Endothelial cell of umbilical vein (primary cell): ENCODE measurements at regions not wholly inside any gene's neighbourhood (a gene's known extent, or its start where the extent isn't known, plus 50 kb on each side); places are given as distances from the start of the nearest gene placed in this dataset.

ENCODE experiments used
- BruUV-seq: library from RNA; stranded (reverse); fragments of 400-500 nt; replicated peaks from 2 replicates; lab custom pipeline; 2021; lab: Mats Ljungman, UMichigan
- CTCF ChIA-PET: fragments of 300-600, 350-600 bp; sonication (Branson Sonifier 250); formaldehyde crosslinking; loops from one replicate; lab custom pipeline; 2021; ENCODE audit warnings: antibody characterized with exemption, inconsistent platforms; lab: Charles Lee
- POLR2A ChIA-PET: fragments of 300-600, 350-600 bp; sonication (Branson Sonifier 250); formaldehyde crosslinking; loops from one replicate; lab custom pipeline; 2021; ENCODE audit warnings: antibody characterized with exemption, inconsistent platforms; lab: Charles Lee
- DNase-seq: peaks from one replicate; pipeline ENCODE4 v3.0.0-alpha.2; 2011; ENCODE audit warnings: low read depth, low spot score
- FAIRE-seq: peaks from 2 replicates; lab custom pipeline; 2011; peaks lifted over from hg19 to GRCh38; lab: Jason Lieb, UNC
- H2AFZ ChIP-seq: 2 replicates; pipeline ENCODE4 v1.6.0; 2012; ENCODE audit warnings: low read depth, low read length, control low read depth, inconsistent platforms
- H3K27ac ChIP-seq: 2 replicates; pipeline ENCODE4 v1.5.1; 2011; ENCODE audit warnings: low read depth, mild to moderate bottlenecking, control low read depth, low read length, moderate library complexity; ENCODE audit not compliant: insufficient read depth
- H3K27me3 ChIP-seq, 2 experiments: 2 replicates each; pipeline versions ENCODE4 v1.6.0 to v1.6.1; 2011; ENCODE audit warnings: low read length in 2 of 2, mixed read lengths in 1 of 2; ENCODE audit not compliant: control insufficient read depth in 2 of 2, insufficient read depth in 2 of 2
- H3K36me3 ChIP-seq, 2 experiments: 2 replicates in 1 of 2; 3 replicates in 1 of 2; pipeline ENCODE4 v1.5.1; 2011; ENCODE audit warnings: low read length in 2 of 2, mild to moderate bottlenecking in 1 of 2, moderate library complexity in 1 of 2; ENCODE audit not compliant: control insufficient read depth in 2 of 2, insufficient read depth in 2 of 2; ENCODE audit errors: extremely low read depth in 1 of 2
- H3K4me1 ChIP-seq: 3 replicates; pipeline ENCODE4 v1.5.1; 2011; ENCODE audit warnings: mild to moderate bottlenecking, low read length; ENCODE audit not compliant: control insufficient read depth, insufficient read depth; ENCODE audit errors: extremely low read depth
- H3K4me2 ChIP-seq: 2 replicates; pipeline ENCODE4 v1.6.1; 2011; ENCODE audit warnings: low read length, control low read depth, mixed read lengths; ENCODE audit not compliant: insufficient read depth
- H3K4me3 ChIP-seq, 3 experiments: fragments of 200-600 bp in 1 of 3; sonication (generic), shearing (Covaris generic) in 1 of 3; replicated peaks in 1 of 3; 2 replicates each; pipeline ENCODE4 v1.5.1; 2011 to 2016; ENCODE audit warnings: control low read depth in 3 of 3, low read length in 3 of 3, mild to moderate bottlenecking in 2 of 3, inconsistent platforms in 1 of 3, low read depth in 1 of 3, moderate library complexity in 1 of 3; ENCODE audit not compliant: insufficient read depth in 1 of 3
- H3K79me2 ChIP-seq: 2 replicates; pipeline ENCODE4 v1.6.0; 2012; ENCODE audit warnings: low read length, inconsistent platforms; ENCODE audit not compliant: control insufficient read depth, insufficient read depth
- H3K9ac ChIP-seq: replicated peaks from 2 replicates; pipeline ENCODE3; 2011; ENCODE audit warnings: low read length, control low read depth; ENCODE audit not compliant: insufficient read depth; ENCODE audit errors: extremely low read depth
- H3K9me1 ChIP-seq: replicated peaks from 3 replicates; pipeline ENCODE4 v1.6.0; 2011; ENCODE audit warnings: mild to moderate bottlenecking, low read length; ENCODE audit not compliant: control insufficient read depth, insufficient read depth; ENCODE audit errors: extremely low read depth
- H3K9me3 ChIP-seq: replicated peaks from 2 replicates; pipeline ENCODE4 v1.5.1; 2012; ENCODE audit warnings: low read length, inconsistent platforms; ENCODE audit not compliant: control insufficient read depth, insufficient read depth
- H4K20me1 ChIP-seq: replicated peaks from 2 replicates; pipeline ENCODE3; 2011; ENCODE audit warnings: mild to moderate bottlenecking, low read length; ENCODE audit not compliant: control insufficient read depth, insufficient read depth; ENCODE audit errors: extremely low read depth
- EZH2 ChIP-seq: IDR thresholded peaks from 2 replicates; pipeline ENCODE4 v1.6.1; 2012; ENCODE audit warnings: borderline replicate concordance, low read depth, mild to moderate bottlenecking, moderate library complexity, low read length, inconsistent platforms; ENCODE audit not compliant: severe bottlenecking
- FOS ChIP-seq: IDR thresholded peaks from 2 replicates; pipeline ENCODE4 v1.6.1; 2011; ENCODE audit warnings: mild to moderate bottlenecking, low read length, moderate library complexity, borderline replicate concordance; ENCODE audit not compliant: insufficient read depth
- GATA2 ChIP-seq: IDR thresholded peaks from 2 replicates; pipeline ENCODE4 v1.7.0; 2011; ENCODE audit warnings: low read depth, mild to moderate bottlenecking, moderate library complexity, mixed read lengths, low read length; ENCODE audit not compliant: insufficient read length, insufficient read depth
- JUN ChIP-seq: IDR thresholded peaks from 2 replicates; pipeline ENCODE4 v1.6.1; 2011; ENCODE audit warnings: borderline replicate concordance, low read depth; ENCODE audit not compliant: insufficient read length, insufficient read depth
- MYC ChIP-seq: IDR thresholded peaks from one replicate; pipeline ENCODE4 v1.6.1; 2011; ENCODE audit warnings: mild to moderate bottlenecking, low read depth, low read length
- POLR2A ChIP-seq: IDR thresholded peaks from 2 replicates; pipeline ENCODE4 v1.6.1; 2012; ENCODE audit warnings: low read depth, mild to moderate bottlenecking, control low read depth, low read length
- POLR2AphosphoS5 ChIP-seq: IDR thresholded peaks from 2 replicates; pipeline ENCODE4 v1.6.1; 2012; ENCODE audit warnings: low read depth, mild to moderate bottlenecking, control low read depth, low read length, moderate library complexity; ENCODE audit not compliant: insufficient read depth
- dilution Hi-C: fragments of 300-500 bp; cut with MboI; formaldehyde crosslinking; loops from one replicate; pipeline ENCODE4 v1.15.0; 2019; ENCODE audit warnings: low sequenced_read_pairs; ENCODE audit not compliant: extremely low pct_ligation_motif_present
- intact Hi-C: fragments of 100-400 bp; cut with micrococcal nuclease; formaldehyde crosslinking; loops from one replicate; pipeline ENCODE4 v1.10.0; 2022
- TF ChIP-seq, protein P1 (sequence below), 2 donors: IDR thresholded peaks; 1 replicate in 1 of 2; 2 replicates in 1 of 2; pipeline ENCODE4 v1.5.1; 2011; ENCODE audit warnings: low read length in 2 of 2, mild to moderate bottlenecking in 2 of 2, moderate library complexity in 2 of 2, control low read depth in 1 of 2, inconsistent platforms in 1 of 2, low read depth in 1 of 2; ENCODE audit not compliant: insufficient read depth in 1 of 2; ENCODE audit errors: extremely low read depth in 1 of 2
- TF ChIP-seq, protein P2 (sequence below): IDR thresholded peaks from 2 replicates; pipeline ENCODE4 v1.6.1; 2011; ENCODE audit not compliant: insufficient read depth, insufficient read length

DNA sequence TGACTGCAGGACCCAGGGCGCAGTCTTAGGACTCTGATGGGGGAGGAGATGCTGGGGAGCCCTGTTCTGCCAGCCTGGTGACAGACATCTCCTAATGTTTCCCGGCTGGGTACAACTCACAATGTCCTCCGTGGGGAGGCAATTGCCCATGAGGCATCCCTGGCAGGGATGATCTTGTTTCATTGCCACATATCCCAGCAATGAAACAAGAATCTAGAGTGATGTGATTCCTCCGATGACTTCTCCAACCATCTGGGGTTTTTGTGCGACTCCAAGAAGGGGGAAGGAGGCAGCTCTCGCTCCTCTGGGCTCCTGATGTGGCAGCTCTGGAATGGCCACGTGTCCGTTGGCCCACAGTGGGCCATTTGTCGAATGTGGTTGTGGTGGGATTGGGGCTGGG is 255.8 kb downstream of the SEC14L1 start:
- Histone ChIP-seq H4K20me1 (no peaks in the 10 kb centered on the region), H2AFZ (no peak overlapping the region), H3K36me3 (no peaks in the 10 kb centered on the region), H3K27ac (no peak overlapping the region), H3K79me2 (peaks cover 15% of the 10 kb centered on the region), H3K4me3 (no peak overlapping the region), H3K27me3 (no peaks in the 10 kb centered on the region), H3K9ac (no peak overlapping the region), H3K4me2 (no peak overlapping the region), H3K4me1 (peaks cover 26% of the 10 kb centered on the region), H3K9me1 (no peaks in the 10 kb centered on the region), H3K9me3 (no peaks in the 10 kb centered on the region)
- BruUV-seq = no TSS peak
- ChIA-PET CTCF (interaction anchor here (0.8 to 1.1 kb wide), 2 partner anchors 29 to 33 kb away, joined by 3 to 4 read pairs; no protein-coding TSS in a partner anchor), POLR2A (no interaction called here)
- DNase-seq = no peak
- intact Hi-C loops = no loop called here
- no peak for FAIRE-seq
- TF ChIP-seq GATA2 (no peak), POLR2A (no peak)
- dilution Hi-C loops = no loop called here

DNA sequence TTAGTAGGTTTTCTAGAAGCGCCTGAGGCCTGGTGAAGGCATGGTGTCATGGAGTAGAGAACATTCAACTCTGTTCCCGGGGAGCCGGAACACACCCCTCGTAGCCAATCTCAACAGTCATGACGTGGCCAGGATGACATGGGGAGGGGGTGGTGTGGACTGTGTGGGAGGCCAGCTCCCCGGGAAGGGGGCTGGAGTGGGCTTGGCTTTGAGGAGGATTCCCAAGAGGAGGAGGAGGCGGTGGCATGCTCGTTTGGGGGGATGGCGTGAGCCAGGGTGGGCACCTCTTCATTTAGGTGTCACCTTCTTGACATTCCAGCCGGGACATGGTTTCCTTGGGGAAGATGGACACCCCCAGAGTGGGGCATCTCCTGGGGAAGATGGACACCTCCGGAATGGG is 257.5 kb downstream of the SEC14L1 start:
- Histone ChIP-seq H3K27me3 (no peaks in the 10 kb centered on the region), H3K36me3 (peaks cover 0 to 4% of the 10 kb centered on the region in 2 experiments), H3K9me3 (no peaks in the 10 kb centered on the region), H3K27ac (no peak overlapping the region), H3K4me3 (no peak overlapping the region), H3K9me1 (no peaks in the 10 kb centered on the region), H3K9ac (no peak overlapping the region), H3K79me2 (peaks cover 5% of the 10 kb centered on the region), H4K20me1 (no peaks in the 10 kb centered on the region), H2AFZ (no peak overlapping the region), H3K4me2 (no peak overlapping the region), H3K4me1 (peaks cover 9% of the 10 kb centered on the region)
- dilution Hi-C loops (no loop called here), intact Hi-C loops (no loop called here)
- FAIRE-seq = no peak
- DNase-seq = no peak
- no TSS peak for BruUV-seq
- ChIA-PET POLR2A (no interaction called here), CTCF (interaction anchor here (3.6 kb wide), 1 partner anchor 67 kb away, joined by 63 read pairs; no protein-coding TSS in a partner anchor)
- TF ChIP-seq, protein P1, sequence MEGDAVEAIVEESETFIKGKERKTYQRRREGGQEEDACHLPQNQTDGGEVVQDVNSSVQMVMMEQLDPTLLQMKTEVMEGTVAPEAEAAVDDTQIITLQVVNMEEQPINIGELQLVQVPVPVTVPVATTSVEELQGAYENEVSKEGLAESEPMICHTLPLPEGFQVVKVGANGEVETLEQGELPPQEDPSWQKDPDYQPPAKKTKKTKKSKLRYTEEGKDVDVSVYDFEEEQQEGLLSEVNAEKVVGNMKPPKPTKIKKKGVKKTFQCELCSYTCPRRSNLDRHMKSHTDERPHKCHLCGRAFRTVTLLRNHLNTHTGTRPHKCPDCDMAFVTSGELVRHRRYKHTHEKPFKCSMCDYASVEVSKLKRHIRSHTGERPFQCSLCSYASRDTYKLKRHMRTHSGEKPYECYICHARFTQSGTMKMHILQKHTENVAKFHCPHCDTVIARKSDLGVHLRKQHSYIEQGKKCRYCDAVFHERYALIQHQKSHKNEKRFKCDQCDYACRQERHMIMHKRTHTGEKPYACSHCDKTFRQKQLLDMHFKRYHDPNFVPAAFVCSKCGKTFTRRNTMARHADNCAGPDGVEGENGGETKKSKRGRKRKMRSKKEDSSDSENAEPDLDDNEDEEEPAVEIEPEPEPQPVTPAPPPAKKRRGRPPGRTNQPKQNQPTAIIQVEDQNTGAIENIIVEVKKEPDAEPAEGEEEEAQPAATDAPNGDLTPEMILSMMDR (IDR thresholded peaks at IDR 0.05; ENCODE audit: extremely low read depth in 1 of 2, insufficient read depth in 1 of 2, low read depth in 1 of 2, low read length in 2 of 2) = no peak
- TF ChIP-seq, protein P2, sequence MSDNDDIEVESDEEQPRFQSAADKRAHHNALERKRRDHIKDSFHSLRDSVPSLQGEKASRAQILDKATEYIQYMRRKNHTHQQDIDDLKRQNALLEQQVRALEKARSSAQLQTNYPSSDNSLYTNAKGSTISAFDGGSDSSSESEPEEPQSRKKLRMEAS = no peak
- TF ChIP-seq POLR2AphosphoS5 (no peak), GATA2 (no peak), FOS (no peak), JUN (no peak), MYC (no peak), EZH2 (no peak), POLR2A (no peak)
